Pancreas (tissue), 10 donors: ENCODE measurements at regions not wholly inside any gene's neighbourhood (a gene's known extent, or its start where the extent isn't known, plus 50 kb on each side); places are given as distances from the start of the nearest gene placed in this dataset.

Experiments used
- ATAC-seq, 4 donors: fragments of 200-7000 bp; cut with Tn5 transposase; one replicate each; pipeline versions ENCODE4 v1.8.0 to v1.9.1; 2020; ENCODE audit warnings: mild to moderate bottlenecking in 4 of 4, moderate library complexity in 4 of 4
- DNase-seq, 6 donors: peaks; one replicate each; pipeline ENCODE4 v3.0.0-alpha.2; 2020
- FAIRE-seq: peaks from 2 replicates; lab custom pipeline; 2012; peaks lifted over from hg19 to GRCh38; lab: Jason Lieb, UNC
- H3K27ac ChIP-seq, 4 donors: fragments of 200-600 bp; sonication (generic); 1 replicate in 3 of 4; 2 replicates in 1 of 4; pipeline versions ENCODE4 v1.5.0 to v1.8.0; 2020
- H3K27me3 ChIP-seq, 4 donors: fragments of 200-600 bp; one replicate each; pipeline ENCODE4 v1.8.0; 2021
- H3K36me3 ChIP-seq, 3 donors: fragments of 200-600 bp; sonication (generic) in 1 of 3; one replicate each; pipeline versions ENCODE4 v1.5.0 to v1.8.0; 2020 to 2021
- H3K4me1 ChIP-seq, 3 donors: fragments of 200-600 bp; one replicate each; pipeline ENCODE4 v1.8.0; 2021
- H3K4me3 ChIP-seq, 4 donors: fragments of 200-600 bp; sonication (generic) in 2 of 4; one replicate each; pipeline versions ENCODE4 v1.5.0 to v1.8.0; 2020 to 2021
- H3K9me3 ChIP-seq, 4 donors: fragments of 200-600 bp; one replicate each; pipeline ENCODE4 v1.8.0; 2021
- CTCF ChIP-seq, 4 donors: fragments of 200-600 bp; sonication (generic) in 3 of 4; IDR thresholded peaks; one replicate each; pipeline versions ENCODE4 v1.5.0 to v1.8.0; 2021; ENCODE audit warnings: antibody characterized with exemption in 4 of 4
- WGBS, 2 donors: extraction: QIAGEN DNeasy Blood & Tissue Kit; methylation state at CpG; one replicate each; pipeline ENCODE4 v1.1.7; 2013; 5-methylcytosine and 5-hydroxymethylcytosine counted together
- intact Hi-C, 3 donors: fragments of 100-400 bp; cut with DNase I; formaldehyde crosslinking; loops; one replicate each; pipeline versions ENCODE4 v1.11.1 to v1.14.2; 2022
- donor health status: healthy with polysubstance abuse.
- donor health status: DM: no; HTN: no; CAD: no; lungs with moderate emphysema.
- donor health status: DM: no; HTN: no; CAD: no.
- donor health status: control.
- donor health status: control.
- donor health status: Bipolar disorder and iron deficiency.
- donor health status: DM: yes; HTN: yes; CAD: no.
- donor health status: DM: no; HTN: no; CAD: no.
- donor health status: DM: no; HTN: no; CAD: no.
- donor health status: DM: yes; HTN: yes; CAD: no.

- H3K9me3 ChIP-seq: no peaks in the 10 kb centered on the region
- no peaks in the 10 kb centered on the region for H3K27me3 ChIP-seq
- peaks cover 0 to 22% (median 4%) of the 10 kb centered on the region in 3 donors for H3K4me1 ChIP-seq
- H3K4me3 ChIP-seq: no peak overlapping the region
- DNase-seq (peak in 4 of 6 donors; percentile 33 to 66 (median 58)), FAIRE-seq (no peak), ATAC-seq (peak; percentile 70 to 86 (median 75))
- intact Hi-C loops: no loop called here
- H3K36me3 ChIP-seq: no peaks in the 10 kb centered on the region
- H3K27ac ChIP-seq: peak overlapping the region; percentile 14 to 70 (median 45)
- TF ChIP-seq CTCF (IDR thresholded peaks at IDR 0.05): no peak
- 62 to 72% methylated on average over 17 of the region's 17 CpGs for WGBS, 2 donors
Observed at GRCh38 chr2:120539937-120540718, 194.2 kb downstream of the INHBB start.

GRCh38 chr2:120540719-120541552, 194.7 kb upstream of the GLI2 start:
- no peak for TF ChIP-seq CTCF (IDR thresholded peaks at IDR 0.05)
- FAIRE-seq: no peak
- WGBS, 2 donors: 77 to 81% methylated on average over 13 of the region's 13 CpGs
- no peak for DNase-seq
- no peaks in the 10 kb centered on the region for H3K27me3 ChIP-seq
- intact Hi-C loops: no loop called here
- H3K4me1 ChIP-seq: peaks cover 0 to 22% (median 4%) of the 10 kb centered on the region in 3 donors
- H3K27ac ChIP-seq: peak overlapping the region; percentile 14 to 70 (median 45)
- no peak overlapping the region for H3K4me3 ChIP-seq
- H3K9me3 ChIP-seq: no peaks in the 10 kb centered on the region
- ATAC-seq: no peak
- no peaks in the 10 kb centered on the region for H3K36me3 ChIP-seq

- 82 to 85% methylated on average over 7 of the region's 7 CpGs for WGBS, 2 donors
- no peak overlapping the region for H3K27ac ChIP-seq
- no peaks in the 10 kb centered on the region for H3K36me3 ChIP-seq
- ATAC-seq (no peak), DNase-seq (no peak), FAIRE-seq (no peak)
- no peaks in the 10 kb centered on the region for H3K27me3 ChIP-seq
- H3K4me3 ChIP-seq: no peak overlapping the region
- intact Hi-C loops: no loop called here
- TF ChIP-seq CTCF (IDR thresholded peaks at IDR 0.05): no peak
- no peaks in the 10 kb centered on the region for H3K9me3 ChIP-seq
- peaks cover 0 to 25% (median 4%) of the 10 kb centered on the region in 3 donors for H3K4me1 ChIP-seq
Observed at GRCh38 chr2:120541553-120541932, 194.1 kb upstream of the GLI2 start.

GRCh38 chr2:120541972-120542670, 193.5 kb upstream of the GLI2 start:
- H3K27ac ChIP-seq: no peak overlapping the region
- TF ChIP-seq CTCF (IDR thresholded peaks at IDR 0.05): no peak
- intact Hi-C loops: no loop called here
- 74 to 84% methylated on average over 7 of the region's 7 CpGs for WGBS, 2 donors
- no peaks in the 10 kb centered on the region for H3K9me3 ChIP-seq
- H3K36me3 ChIP-seq: no peaks in the 10 kb centered on the region
- ATAC-seq: peak in 2 of 4 donors; percentile 11 to 51
- FAIRE-seq: no peak
- no peaks in the 10 kb centered on the region for H3K27me3 ChIP-seq
- peaks cover 0 to 31% (median 8%) of the 10 kb centered on the region in 3 donors for H3K4me1 ChIP-seq
- no peak overlapping the region for H3K4me3 ChIP-seq
- DNase-seq: no peak
